ENCODE measurements at regions not wholly inside any gene's neighbourhood (a gene's known extent, or its start where the extent isn't known, plus 50 kb on each side); places are given as distances from the start of the nearest gene placed in this dataset.

- no peak for DNase-seq (ENCODE audit: low spot score)
- Histone ChIP-seq H3K9ac (ENCODE audit: low read depth in 1 of 2, low read length in 2 of 2) (no peak overlapping the region), H3K4me1 (ENCODE audit: control insufficient read depth in 4 of 4, insufficient read depth in 4 of 4, low read length in 3 of 4) (no peaks in the 10 kb centered on the region), H3K27ac (ENCODE audit: low read depth in 1 of 2, low read length in 2 of 2) (no peak overlapping the region), H3K9me3 (ENCODE audit: control insufficient read depth in 4 of 4, low read length in 3 of 4) (no peaks in the 10 kb centered on the region), H3K4me3 (ENCODE audit: low read depth in 1 of 3, low read length in 3 of 3) (no peak overlapping the region), H3K27me3 (ENCODE audit: control insufficient read depth in 4 of 4, insufficient read depth in 4 of 4, low read length in 3 of 4) (peaks cover 0 to 2% (median 0%) of the 10 kb centered on the region in 4 donors), H3K36me3 (ENCODE audit: control insufficient read depth in 4 of 4, insufficient read depth in 3 of 4, low read depth in 1 of 4, low read length in 3 of 4) (no peaks in the 10 kb centered on the region)
- WGBS: 47% methylated on average over 4 of the region's 4 CpGs
- no peak for TF ChIP-seq RAD21 (IDR thresholded peaks at IDR 0.05)
- no peak for TF ChIP-seq REST (IDR thresholded peaks at IDR 0.05)
- TF ChIP-seq NR2F2 (IDR thresholded peaks at IDR 0.05): no peak
- no peak for TF ChIP-seq GABPA (IDR thresholded peaks at IDR 0.05 in 1 of 2, conservative IDR thresholded peaks at IDR 0.05 in 1 of 2)
- TF ChIP-seq SP1 (IDR thresholded peaks at IDR 0.05): no peak
- TF ChIP-seq FOXA1 (IDR thresholded peaks at IDR 0.05): no peak
- TF ChIP-seq CTCF (IDR thresholded peaks at IDR 0.05; ENCODE audit: low read depth, low read length, missing input control): no peak
- TF ChIP-seq EGR1 (IDR thresholded peaks at IDR 0.05; ENCODE audit: low read depth in 2 of 2): no peak
- no peak for TF ChIP-seq HNF4G (IDR thresholded peaks at IDR 0.05)
- TF ChIP-seq HNF4A (conservative IDR thresholded peaks at IDR 0.05): no peak
- no peak for TF ChIP-seq JUND (IDR thresholded peaks at IDR 0.05)
- no peak for TF ChIP-seq ZBTB33 (IDR thresholded peaks at IDR 0.05)
- TF ChIP-seq TAF1 (conservative IDR thresholded peaks at IDR 0.05): no peak
- TF ChIP-seq MAX (IDR thresholded peaks at IDR 0.05): no peak
- TF ChIP-seq YY1 (IDR thresholded peaks at IDR 0.05): no peak
- no peak for TF ChIP-seq FOXA2 (IDR thresholded peaks at IDR 0.05)
These were observed 163.8 kb upstream of the KCNK2 start for GRCh38 chr1:214918745-214919144.

GRCh38 chr1:214920337-214920736 lies 162.2 kb upstream of the KCNK2 start:
- no peak overlapping the region for H3K27ac ChIP-seq (ENCODE audit: low read depth in 1 of 2, low read length in 2 of 2)
- 46% methylated on average over 2 of the region's 2 CpGs for WGBS
- H3K4me3 ChIP-seq (ENCODE audit: low read depth in 1 of 3, low read length in 3 of 3): no peak overlapping the region
- DNase-seq (ENCODE audit: low spot score): no peak
- no peaks in the 10 kb centered on the region for H3K36me3 ChIP-seq (ENCODE audit: control insufficient read depth in 4 of 4, insufficient read depth in 3 of 4, low read depth in 1 of 4, low read length in 3 of 4)
- H3K9ac ChIP-seq (ENCODE audit: low read depth in 1 of 2, low read length in 2 of 2): no peak overlapping the region
- no peaks in the 10 kb centered on the region for H3K9me3 ChIP-seq (ENCODE audit: control insufficient read depth in 4 of 4, low read length in 3 of 4)
- peaks cover 0 to 2% (median 0%) of the 10 kb centered on the region in 4 donors for H3K27me3 ChIP-seq (ENCODE audit: control insufficient read depth in 4 of 4, insufficient read depth in 4 of 4, low read length in 3 of 4)
- no peaks in the 10 kb centered on the region for H3K4me1 ChIP-seq (ENCODE audit: control insufficient read depth in 4 of 4, insufficient read depth in 4 of 4, low read length in 3 of 4)
- TF ChIP-seq RXRA (IDR thresholded peaks at IDR 0.05) (no peak), RAD21 (IDR thresholded peaks at IDR 0.05) (no peak), ATF3 (IDR thresholded peaks at IDR 0.05) (no peak), REST (IDR thresholded peaks at IDR 0.05) (no peak), ZBTB33 (IDR thresholded peaks at IDR 0.05) (no peak)

All from liver (tissue), 8 donors.